K562 (cell line): ENCODE measurements at regions not wholly inside any gene's neighbourhood (a gene's known extent, or its start where the extent isn't known, plus 50 kb on each side); places are given as distances from the start of the nearest gene placed in this dataset.

ENCODE experiments used
- ATAC-seq: fragments of 200-7000 bp; cut with Tn5 transposase; 3 replicates; pipeline ENCODE4 v1.9.1; 2020; ENCODE audit warnings: moderate library complexity
- BruUV-seq: library from RNA; stranded (reverse); fragments of 400-500 nt; replicated peaks from 2 replicates; lab custom pipeline; 2021; lab: Mats Ljungman, UMichigan
- CTCF ChIA-PET: fragments of 300-600 bp; formaldehyde crosslinking; extraction: SDS; loops from one replicate; lab custom pipeline; 2021; ENCODE audit warnings: low intra/inter-chr PET ratio; lab: Yijun Ruan, JAX
- POLR2A ChIA-PET: fragments of 300-600, 350-650 bp; sonication (Branson Sonifier 250); formaldehyde crosslinking; extraction: SDS; loops from one replicate; lab custom pipeline; 2021; ENCODE audit warnings: antibody characterized with exemption, inconsistent platforms; lab: Yijun Ruan, JAX
- DNase-seq, 4 experiments: peaks; one replicate each; pipeline versions ENCODE4 v3.0.0 to v3.0.0-alpha.2; 2011 to 2018; ENCODE audit warnings: low spot score in 3 of 4, mixed read lengths in 3 of 4; ENCODE audit errors: extremely low read depth in 1 of 4
- FAIRE-seq: peaks from 2 replicates; lab custom pipeline; 2011; peaks lifted over from hg19 to GRCh38; lab: Jason Lieb, UNC
- H2AFZ ChIP-seq: 2 replicates; pipeline ENCODE4 v1.6.0; 2011; ENCODE audit warnings: low read depth, low read length, control low read depth, inconsistent platforms
- H3K27ac ChIP-seq: fragments of 200-600 bp; 3 replicates; pipeline ENCODE4 v1.8.0; 2011; ENCODE audit warnings: low read depth, mild to moderate bottlenecking, control low read depth, inconsistent platforms, low read length, moderate library complexity, mixed read lengths; ENCODE audit errors: extremely low read depth
- H3K27me3 ChIP-seq, 2 experiments: fragments of 300-600 bp in 1 of 2; 2 replicates in 1 of 2; 3 replicates in 1 of 2; pipeline versions ENCODE4 v1.6.0 to v1.8.0; 2011; ENCODE audit warnings: inconsistent platforms in 2 of 2, low read length in 2 of 2, mild to moderate bottlenecking in 1 of 2, mixed read lengths in 1 of 2, moderate library complexity in 1 of 2; ENCODE audit not compliant: control insufficient read depth in 2 of 2, insufficient read depth in 2 of 2
- H3K36me3 ChIP-seq: fragments of 300-600 bp; 3 replicates; pipeline ENCODE4 v1.8.0; 2011; ENCODE audit warnings: mild to moderate bottlenecking, low read length, inconsistent platforms; ENCODE audit not compliant: control insufficient read depth, insufficient read depth
- H3K4me1 ChIP-seq, 2 experiments: fragments of 200-600 bp in 1 of 2; replicated peaks in 1 of 2; 2 replicates in 1 of 2; 3 replicates in 1 of 2; pipeline versions ENCODE4 v1.5.1 to v1.8.0; 2011; ENCODE audit warnings: inconsistent platforms in 2 of 2, low read length in 2 of 2, mild to moderate bottlenecking in 1 of 2, mixed read lengths in 1 of 2, moderate library complexity in 1 of 2; ENCODE audit not compliant: control insufficient read depth in 2 of 2, insufficient read depth in 2 of 2
- H3K4me2 ChIP-seq: 2 replicates; pipeline ENCODE4 v1.6.1; 2011; ENCODE audit warnings: low read length, control low read depth, inconsistent platforms, mixed read lengths; ENCODE audit not compliant: insufficient read depth
- H3K4me3 ChIP-seq: fragments of 200-600 bp; sonication (generic), shearing (Covaris generic); 2 replicates; pipeline ENCODE4 v1.5.1; 2016; ENCODE audit warnings: control low read depth, inconsistent platforms
- H3K79me2 ChIP-seq: fragments of 200-600 bp; 3 replicates; pipeline ENCODE4 v1.8.0; 2011; ENCODE audit warnings: low read length, inconsistent platforms; ENCODE audit not compliant: control insufficient read depth, insufficient read depth
- H3K9ac ChIP-seq, 2 experiments: 2 replicates each; pipeline versions ENCODE4 v1.6.0 to v1.6.1; 2011; ENCODE audit warnings: low read depth in 2 of 2, low read length in 2 of 2, control low read depth in 1 of 2, inconsistent platforms in 1 of 2, mild to moderate bottlenecking in 1 of 2, mixed read lengths in 1 of 2; ENCODE audit not compliant: insufficient read depth in 1 of 2
- H3K9me1 ChIP-seq: one replicate; pipeline ENCODE4 v1.6.0; 2011; ENCODE audit warnings: inconsistent platforms, mild to moderate bottlenecking, low read length, moderate library complexity; ENCODE audit not compliant: control insufficient read depth, insufficient read depth
- H3K9me3 ChIP-seq: replicated peaks from 2 replicates; pipeline ENCODE4 v1.5.1; 2011; ENCODE audit warnings: low read depth, low read length, inconsistent platforms; ENCODE audit not compliant: control insufficient read depth, insufficient read depth
- H4K20me1 ChIP-seq: replicated peaks from 2 replicates; pipeline ENCODE4 v1.6.1; 2011; ENCODE audit warnings: low read length, inconsistent platforms, mixed read lengths; ENCODE audit not compliant: control insufficient read depth, insufficient read depth
- ATF1 ChIP-seq, 2 experiments: fragments of 450-650 bp in 1 of 2; IDR thresholded peaks; 2 replicates each; pipeline ENCODE4 v1.6.1; 2016; ENCODE audit warnings: missing compliant biosample characterization in 1 of 2, missing genetic modification characterization in 1 of 2
- CBFA2T2 ChIP-seq: fragments of 450-650 bp; conservative IDR thresholded peaks from 2 replicates; pipeline ENCODE4 v1.6.1; 2017; ENCODE audit warnings: mild to moderate bottlenecking
- CHCHD3 ChIP-seq: fragments of 250-450 bp; sonication (Bioruptor Pico); IDR thresholded peaks from 2 replicates; pipeline ENCODE4 v2.1.2; 2022; ENCODE audit warnings: mild to moderate bottlenecking
- ELF2 ChIP-seq: fragments of 250-450 bp; sonication (Bioruptor Pico); IDR thresholded peaks from 2 replicates; pipeline ENCODE4 v1.5.0; 2021; ENCODE audit warnings: mild to moderate bottlenecking
- U2AF1 ChIP-seq: fragments of 200-400 bp; formaldehyde crosslinking; optimal IDR thresholded peaks from 2 replicates; pipeline ENCODE3; 2017; ENCODE audit warnings: mild to moderate bottlenecking, low read depth, low read length, moderate library complexity
- ZNF140 ChIP-seq: fragments of 250-450 bp; sonication (Bioruptor Pico); IDR thresholded peaks from 2 replicates; pipeline ENCODE4 v1.8.0; 2021; ENCODE audit warnings: moderate library complexity, mild to moderate bottlenecking, inconsistent platforms
- ZNF436 ChIP-seq: fragments of 250-450, 450-650 bp; sonication (Bioruptor Pico); formaldehyde crosslinking; IDR thresholded peaks from 2 replicates; pipeline ENCODE4 v1.7.0; 2020; ENCODE audit warnings: mild to moderate bottlenecking
- ZNF589 ChIP-seq: fragments of 200-800 bp; sonication (Bioruptor generic); IDR thresholded peaks from 2 replicates; pipeline ENCODE4 v1.6.1; 2016; ENCODE audit warnings: low read depth, missing genetic modification characterization, missing compliant biosample characterization
- ZNF785 ChIP-seq: fragments of 250-450 bp; sonication (Bioruptor Pico); IDR thresholded peaks from 2 replicates; pipeline ENCODE4 v1.4.0; 2020; ENCODE audit warnings: mild to moderate bottlenecking
- WGBS: fragments of 100-300 bp; shearing (Covaris generic); methylation state at CpG from one replicate; pipeline ENCODE4 v1.1.6; 2016; ENCODE audit warnings: low coverage, mixed read lengths; ENCODE audit not compliant: insufficient coverage; ENCODE audit errors: missing lambda C conversion rate; 5-methylcytosine and 5-hydroxymethylcytosine counted together
- in situ Hi-C: fragments of 300-500 bp; cut with MboI; formaldehyde crosslinking; loops from 4 replicates; pipeline ENCODE4 v1.15.0; 2018; ENCODE audit warnings: inconsistent platforms, mixed read lengths
- intact Hi-C: fragments of 100-400 bp; cut with micrococcal nuclease; formaldehyde crosslinking; loops from 2 replicates; pipeline ENCODE4 v1.14.2; 2022
- TF ChIP-seq, protein P1 (sequence below), 2 experiments: fragments of 150-350 bp in 1 of 2; IDR thresholded peaks; 2 replicates each; pipeline ENCODE4 v1.6.1; 2012 to 2016; ENCODE audit warnings: low read depth in 2 of 2, low read length in 2 of 2, mild to moderate bottlenecking in 1 of 2, moderate library complexity in 1 of 2
- TF ChIP-seq, protein P2 (sequence below): sonication (generic); formaldehyde crosslinking; IDR thresholded peaks from 2 replicates; pipeline ENCODE4 v1.8.0; 2022; ENCODE audit warnings: missing genetic modification reagents, mild to moderate bottlenecking, borderline replicate concordance
- TF ChIP-seq, protein P3 (sequence below), 2 experiments: fragments of 450-650 bp in 1 of 2; sonication (generic) in 1 of 2; formaldehyde crosslinking in 1 of 2; IDR thresholded peaks in 1 of 2; conservative IDR thresholded peaks in 1 of 2; 2 replicates each; pipeline versions ENCODE4 v1.6.1 to v1.8.1; 2016 to 2023; ENCODE audit warnings: mild to moderate bottlenecking in 2 of 2, moderate library complexity in 2 of 2, inconsistent platforms in 1 of 2, missing genetic modification reagents in 1 of 2
- TF ChIP-seq, protein P4 (sequence below), 2 experiments: fragments of 450-650 bp; conservative IDR thresholded peaks; 2 replicates each; pipeline ENCODE4 v1.6.1; 2017; ENCODE audit warnings: mild to moderate bottlenecking in 2 of 2, moderate library complexity in 2 of 2

DNA sequence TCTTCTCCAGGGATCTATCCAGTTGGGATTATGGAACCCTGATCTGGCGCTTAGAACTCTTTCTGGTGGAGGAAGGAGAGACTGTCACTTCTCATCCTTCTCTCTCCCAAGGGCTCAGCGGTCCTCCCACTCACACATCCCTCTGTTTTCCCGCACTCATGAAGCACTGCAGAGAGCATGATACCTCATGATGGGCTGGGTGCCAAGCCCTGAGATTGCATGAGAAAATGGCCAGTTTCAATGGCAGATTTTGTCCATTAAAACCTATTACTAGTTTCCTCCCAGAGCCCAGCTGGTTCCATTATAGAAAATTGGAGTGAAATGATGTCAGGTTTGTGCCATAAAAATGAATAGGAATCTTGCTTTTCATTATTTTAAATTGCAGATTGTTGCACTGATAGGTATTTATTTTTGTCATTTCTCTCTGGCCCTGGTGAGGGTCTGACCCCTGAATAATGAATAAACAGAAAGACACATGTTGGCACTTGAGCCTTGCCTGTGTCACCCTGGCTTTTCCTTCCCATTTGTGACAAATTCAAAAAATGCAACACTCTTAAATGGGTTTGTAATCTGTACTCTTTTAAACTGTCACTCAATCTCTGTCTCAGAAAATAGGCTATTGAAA is 1151.1 kb downstream of the TYW1 start:
- H3K36me3 ChIP-seq: no peaks in the 10 kb centered on the region
- ATAC-seq (no peak), DNase-seq (no peak), FAIRE-seq (no peak)
- no peak overlapping the region for H3K9ac ChIP-seq
- no peaks in the 10 kb centered on the region for H3K27me3 ChIP-seq
- BruUV-seq: no TSS peak
- H3K4me3 ChIP-seq: no peak overlapping the region
- in situ Hi-C loops: no loop called here
- H3K79me2 ChIP-seq: no peaks in the 10 kb centered on the region
- ChIA-PET CTCF (no interaction called here), POLR2A (no interaction called here)
- no peaks in the 10 kb centered on the region for H4K20me1 ChIP-seq
- no peak for TF ChIP-seq ATF1 (CRISPR knock-in tag; IDR thresholded peaks at IDR 0.05)
- TF ChIP-seq ATF1 (tag; IDR thresholded peaks at IDR 0.05): no peak
- TF ChIP-seq, protein P1, sequence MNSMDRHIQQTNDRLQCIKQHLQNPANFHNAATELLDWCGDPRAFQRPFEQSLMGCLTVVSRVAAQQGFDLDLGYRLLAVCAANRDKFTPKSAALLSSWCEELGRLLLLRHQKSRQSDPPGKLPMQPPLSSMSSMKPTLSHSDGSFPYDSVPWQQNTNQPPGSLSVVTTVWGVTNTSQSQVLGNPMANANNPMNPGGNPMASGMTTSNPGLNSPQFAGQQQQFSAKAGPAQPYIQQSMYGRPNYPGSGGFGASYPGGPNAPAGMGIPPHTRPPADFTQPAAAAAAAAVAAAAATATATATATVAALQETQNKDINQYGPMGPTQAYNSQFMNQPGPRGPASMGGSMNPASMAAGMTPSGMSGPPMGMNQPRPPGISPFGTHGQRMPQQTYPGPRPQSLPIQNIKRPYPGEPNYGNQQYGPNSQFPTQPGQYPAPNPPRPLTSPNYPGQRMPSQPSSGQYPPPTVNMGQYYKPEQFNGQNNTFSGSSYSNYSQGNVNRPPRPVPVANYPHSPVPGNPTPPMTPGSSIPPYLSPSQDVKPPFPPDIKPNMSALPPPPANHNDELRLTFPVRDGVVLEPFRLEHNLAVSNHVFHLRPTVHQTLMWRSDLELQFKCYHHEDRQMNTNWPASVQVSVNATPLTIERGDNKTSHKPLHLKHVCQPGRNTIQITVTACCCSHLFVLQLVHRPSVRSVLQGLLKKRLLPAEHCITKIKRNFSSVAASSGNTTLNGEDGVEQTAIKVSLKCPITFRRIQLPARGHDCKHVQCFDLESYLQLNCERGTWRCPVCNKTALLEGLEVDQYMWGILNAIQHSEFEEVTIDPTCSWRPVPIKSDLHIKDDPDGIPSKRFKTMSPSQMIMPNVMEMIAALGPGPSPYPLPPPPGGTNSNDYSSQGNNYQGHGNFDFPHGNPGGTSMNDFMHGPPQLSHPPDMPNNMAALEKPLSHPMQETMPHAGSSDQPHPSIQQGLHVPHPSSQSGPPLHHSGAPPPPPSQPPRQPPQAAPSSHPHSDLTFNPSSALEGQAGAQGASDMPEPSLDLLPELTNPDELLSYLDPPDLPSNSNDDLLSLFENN (IDR thresholded peaks at IDR 0.05; ENCODE audit: low read depth in 2 of 2, low read length in 2 of 2): no peak
- TF ChIP-seq, protein P2, sequence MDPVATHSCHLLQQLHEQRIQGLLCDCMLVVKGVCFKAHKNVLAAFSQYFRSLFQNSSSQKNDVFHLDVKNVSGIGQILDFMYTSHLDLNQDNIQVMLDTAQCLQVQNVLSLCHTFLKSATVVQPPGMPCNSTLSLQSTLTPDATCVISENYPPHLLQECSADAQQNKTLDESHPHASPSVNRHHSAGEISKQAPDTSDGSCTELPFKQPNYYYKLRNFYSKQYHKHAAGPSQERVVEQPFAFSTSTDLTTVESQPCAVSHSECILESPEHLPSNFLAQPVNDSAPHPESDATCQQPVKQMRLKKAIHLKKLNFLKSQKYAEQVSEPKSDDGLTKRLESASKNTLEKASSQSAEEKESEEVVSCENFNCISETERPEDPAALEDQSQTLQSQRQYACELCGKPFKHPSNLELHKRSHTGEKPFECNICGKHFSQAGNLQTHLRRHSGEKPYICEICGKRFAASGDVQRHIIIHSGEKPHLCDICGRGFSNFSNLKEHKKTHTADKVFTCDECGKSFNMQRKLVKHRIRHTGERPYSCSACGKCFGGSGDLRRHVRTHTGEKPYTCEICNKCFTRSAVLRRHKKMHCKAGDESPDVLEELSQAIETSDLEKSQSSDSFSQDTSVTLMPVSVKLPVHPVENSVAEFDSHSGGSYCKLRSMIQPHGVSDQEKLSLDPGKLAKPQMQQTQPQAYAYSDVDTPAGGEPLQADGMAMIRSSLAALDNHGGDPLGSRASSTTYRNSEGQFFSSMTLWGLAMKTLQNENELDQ (CRISPR knock-in tag): no peak
- no peak for TF ChIP-seq CBFA2T2
- no peak for TF ChIP-seq CHCHD3 (CRISPR knock-in tag)
- TF ChIP-seq, protein P3, sequence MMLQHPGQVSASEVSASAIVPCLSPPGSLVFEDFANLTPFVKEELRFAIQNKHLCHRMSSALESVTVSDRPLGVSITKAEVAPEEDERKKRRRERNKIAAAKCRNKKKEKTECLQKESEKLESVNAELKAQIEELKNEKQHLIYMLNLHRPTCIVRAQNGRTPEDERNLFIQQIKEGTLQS (IDR thresholded peaks at IDR 0.05): no peak
- TF ChIP-seq, protein P3 (CRISPR knock-in tag; conservative IDR thresholded peaks at IDR 0.05): no peak
- no peak for TF ChIP-seq ZNF436 (CRISPR knock-in tag)
- TF ChIP-seq ELF2 (CRISPR knock-in tag): no peak
- TF ChIP-seq ZNF140 (CRISPR knock-in tag): no peak
- no peak for TF ChIP-seq ZNF589 (CRISPR knock-in tag)
- no peak for TF ChIP-seq ZNF785 (CRISPR knock-in tag)
- TF ChIP-seq, protein P4, sequence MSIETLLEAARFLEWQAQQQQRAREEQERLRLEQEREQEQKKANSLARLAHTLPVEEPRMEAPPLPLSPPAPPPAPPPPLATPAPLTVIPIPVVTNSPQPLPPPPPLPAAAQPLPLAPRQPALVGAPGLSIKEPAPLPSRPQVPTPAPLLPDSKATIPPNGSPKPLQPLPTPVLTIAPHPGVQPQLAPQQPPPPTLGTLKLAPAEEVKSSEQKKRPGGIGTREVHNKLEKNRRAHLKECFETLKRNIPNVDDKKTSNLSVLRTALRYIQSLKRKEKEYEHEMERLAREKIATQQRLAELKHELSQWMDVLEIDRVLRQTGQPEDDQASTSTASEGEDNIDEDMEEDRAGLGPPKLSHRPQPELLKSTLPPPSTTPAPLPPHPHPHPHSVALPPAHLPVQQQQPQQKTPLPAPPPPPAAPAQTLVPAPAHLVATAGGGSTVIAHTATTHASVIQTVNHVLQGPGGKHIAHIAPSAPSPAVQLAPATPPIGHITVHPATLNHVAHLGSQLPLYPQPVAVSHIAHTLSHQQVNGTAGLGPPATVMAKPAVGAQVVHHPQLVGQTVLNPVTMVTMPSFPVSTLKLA (conservative IDR thresholded peaks at IDR 0.05): no peak
- no peak for TF ChIP-seq U2AF1
- H3K27ac ChIP-seq: no peak overlapping the region
- intact Hi-C loops: no loop called here
- H2AFZ ChIP-seq: no peak overlapping the region
- no peaks in the 10 kb centered on the region for H3K9me3 ChIP-seq
- 0% methylated on average over 3 of the region's 3 CpGs for WGBS
- H3K4me1 ChIP-seq: no peaks in the 10 kb centered on the region
- no peak overlapping the region for H3K4me2 ChIP-seq
- H3K9me1 ChIP-seq: no peaks in the 10 kb centered on the region
